H9 (cell line): ENCODE measurements at regions not wholly inside any gene's neighbourhood (a gene's known extent, or its start where the extent isn't known, plus 50 kb on each side); places are given as distances from the start of the nearest gene placed in this dataset.

Source experiments
- DNase-seq: peaks from one replicate; pipeline ENCODE4 v3.0.0-alpha.2; 2017
- H2AFZ ChIP-seq: one replicate; pipeline ENCODE4 v1.6.1; 2013; ENCODE audit warnings: mild to moderate bottlenecking, low read length, control low read depth, moderate library complexity
- H2AK5ac ChIP-seq: 2 replicates; pipeline ENCODE4 v1.6.1; 2013; ENCODE audit warnings: low read length, control low read depth, mixed read lengths; ENCODE audit not compliant: insufficient read length
- H2BK120ac ChIP-seq: one replicate; pipeline ENCODE4 v1.6.1; 2013; ENCODE audit warnings: low read depth, mild to moderate bottlenecking, low read length, control low read depth, inconsistent platforms; ENCODE audit not compliant: poor library complexity, severe bottlenecking
- H2BK12ac ChIP-seq: 2 replicates; pipeline ENCODE4 v1.6.1; 2013; ENCODE audit warnings: low read length, control low read depth, mixed read lengths, low read depth; ENCODE audit not compliant: insufficient read length
- H2BK15ac ChIP-seq: 2 replicates; pipeline ENCODE4 v1.6.1; 2013; ENCODE audit warnings: low read depth, low read length, control low read depth
- H2BK20ac ChIP-seq: one replicate; pipeline ENCODE4 v1.6.1; 2013; ENCODE audit warnings: low read depth, mild to moderate bottlenecking, low read length, control low read depth, inconsistent platforms; ENCODE audit not compliant: poor library complexity, severe bottlenecking
- H2BK5ac ChIP-seq: 2 replicates; pipeline ENCODE4 v1.6.1; 2013; ENCODE audit warnings: low read length, control low read depth, mixed read lengths; ENCODE audit not compliant: insufficient read length
- H3K14ac ChIP-seq: 2 replicates; pipeline ENCODE4 v1.6.1; 2013; ENCODE audit warnings: low read length, control low read depth; ENCODE audit not compliant: insufficient read depth
- H3K18ac ChIP-seq: 2 replicates; pipeline ENCODE4 v1.6.1; 2013; ENCODE audit warnings: low read depth, mild to moderate bottlenecking, mixed read lengths, low read length, control low read depth; ENCODE audit not compliant: insufficient read length
- H3K23ac ChIP-seq: 2 replicates; pipeline ENCODE4 v1.6.1; 2013; ENCODE audit warnings: low read length, control low read depth, mixed read lengths, low read depth; ENCODE audit not compliant: insufficient read length
- H3K23me2 ChIP-seq: 2 replicates; pipeline ENCODE4 v1.6.1; 2013; ENCODE audit warnings: low read depth, mild to moderate bottlenecking, mixed read lengths, low read length, control low read depth; ENCODE audit not compliant: insufficient read length, poor library complexity, severe bottlenecking
- H3K27ac ChIP-seq: 2 replicates; pipeline ENCODE4 v1.5.1; 2013; ENCODE audit warnings: low read length, control low read depth, mixed read lengths, low read depth; ENCODE audit not compliant: insufficient read length
- H3K27me3 ChIP-seq: 2 replicates; pipeline ENCODE4 v1.6.1; 2013; ENCODE audit warnings: low read length, control low read depth, inconsistent platforms; ENCODE audit not compliant: insufficient read depth
- H3K4ac ChIP-seq: 2 replicates; pipeline ENCODE4 v1.6.1; 2013; ENCODE audit warnings: low read depth, mild to moderate bottlenecking, control low read depth, inconsistent platforms, low read length, moderate library complexity
- H3K4me1 ChIP-seq: 2 replicates; pipeline ENCODE4 v1.6.1; 2013; ENCODE audit warnings: low read length, control low read depth, inconsistent platforms; ENCODE audit not compliant: insufficient read depth
- H3K4me2 ChIP-seq: 2 replicates; pipeline ENCODE4 v1.6.1; 2013; ENCODE audit warnings: low read length, control low read depth, mixed read lengths; ENCODE audit not compliant: insufficient read length, insufficient read depth
- H3K56ac ChIP-seq: 2 replicates; pipeline ENCODE4 v1.6.1; 2013; ENCODE audit warnings: low read depth, mild to moderate bottlenecking, mixed read lengths, low read length, control low read depth; ENCODE audit not compliant: insufficient read length
- H3K79me1 ChIP-seq: 2 replicates; pipeline ENCODE4 v1.6.1; 2013; ENCODE audit warnings: low read depth, mild to moderate bottlenecking, moderate library complexity, low read length, control low read depth, inconsistent platforms; ENCODE audit not compliant: insufficient read depth, poor library complexity, severe bottlenecking
- H3K79me2 ChIP-seq: 2 replicates; pipeline ENCODE4 v1.6.1; 2013; ENCODE audit warnings: low read length, control low read depth, inconsistent platforms; ENCODE audit not compliant: insufficient read depth
- H3K9ac ChIP-seq: 2 replicates; pipeline ENCODE4 v1.6.1; 2013; ENCODE audit warnings: low read length, control low read depth, mixed read lengths; ENCODE audit not compliant: insufficient read length; ENCODE audit errors: extremely low read depth
- H3K9me3 ChIP-seq: one replicate; pipeline ENCODE4 v1.6.1; 2013; ENCODE audit warnings: low read depth, low read length, inconsistent platforms; ENCODE audit not compliant: control insufficient read depth
- H3T11ph ChIP-seq: one replicate; pipeline ENCODE4 v1.6.1; 2013; ENCODE audit warnings: mild to moderate bottlenecking, low read length, control low read depth, inconsistent platforms
- H4K20me1 ChIP-seq: one replicate; pipeline ENCODE4 v1.6.1; 2013; ENCODE audit not compliant: control insufficient read depth, insufficient read length, insufficient read depth
- H4K5ac ChIP-seq: 2 replicates; pipeline ENCODE4 v1.6.1; 2013; ENCODE audit warnings: low read depth, mild to moderate bottlenecking, mixed read lengths, low read length, control low read depth; ENCODE audit not compliant: insufficient read length
- H4K8ac ChIP-seq: replicated peaks from 2 replicates; pipeline ENCODE4 v1.6.1; 2013; ENCODE audit warnings: low read length, control low read depth, mixed read lengths, low read depth; ENCODE audit not compliant: insufficient read length
- H4K91ac ChIP-seq: 2 replicates; pipeline ENCODE4 v1.6.1; 2013; ENCODE audit warnings: low read depth, mild to moderate bottlenecking, moderate library complexity, mixed read lengths, low read length, control low read depth; ENCODE audit not compliant: insufficient read length
- H3K27ac Mint-ChIP-seq, 3 experiments: 2 replicates in 2 of 3; 3 replicates in 1 of 3; pipeline ENCODE4 v1.8.0; 2020 to 2021; ENCODE audit warnings: mixed read lengths in 3 of 3, mild to moderate bottlenecking in 1 of 3, moderate library complexity in 1 of 3
- H3K27me3 Mint-ChIP-seq: 2 replicates; pipeline ENCODE4 v1.8.0; 2021; ENCODE audit warnings: low read depth, mild to moderate bottlenecking, moderate library complexity, mixed read lengths
- H3K36me3 Mint-ChIP-seq, 3 experiments: 2 replicates in 2 of 3; 3 replicates in 1 of 3; pipeline ENCODE4 v1.8.0; 2020 to 2021; ENCODE audit warnings: low read depth in 3 of 3, mixed read lengths in 3 of 3; ENCODE audit not compliant: insufficient read depth in 1 of 3
- H3K4me1 Mint-ChIP-seq, 2 experiments: 2 replicates each; pipeline ENCODE4 v1.8.0; 2020; ENCODE audit warnings: mixed read lengths in 2 of 2
- H3K4me3 Mint-ChIP-seq, 2 experiments: 2 replicates in 1 of 2; 3 replicates in 1 of 2; pipeline ENCODE4 v1.8.0; 2020 to 2021; ENCODE audit warnings: mild to moderate bottlenecking in 2 of 2, mixed read lengths in 2 of 2, moderate library complexity in 1 of 2
- H3K9me3 Mint-ChIP-seq, 2 experiments: 2 replicates in 1 of 2; 3 replicates in 1 of 2; pipeline ENCODE4 v1.8.0; 2020; ENCODE audit warnings: mild to moderate bottlenecking in 2 of 2, mixed read lengths in 2 of 2, moderate library complexity in 1 of 2
- CTCF ChIP-seq: fragments of 200-600 bp; sonication (generic); conservative IDR thresholded peaks from 3 replicates; pipeline ENCODE4 v1.8.0; 2021; ENCODE audit warnings: antibody characterized with exemption, mild to moderate bottlenecking
- WGBS: extraction: QIAGEN DNeasy Blood & Tissue Kit; methylation state at CpG from one replicate; pipeline ENCODE4 v1.1.7; 2013; ENCODE audit warnings: missing lambda C conversion rate, low lambda C conversion rate, mixed read lengths; ENCODE audit not compliant: insufficient read length; ENCODE audit errors: extremely low coverage; 5-methylcytosine and 5-hydroxymethylcytosine counted together

GRCh38 chrX:5145957-5146356 lies 1082.7 kb downstream of the NLGN4X start:
- Histone ChIP-seq H4K5ac (no peak overlapping the region), H3K14ac (no peak overlapping the region), H2AK5ac (no peak overlapping the region), H3K56ac (no peak overlapping the region), H2BK120ac (no peak overlapping the region), H3T11ph (no peak overlapping the region), H3K23me2 (no peaks in the 10 kb centered on the region), H2BK12ac (no peak overlapping the region), H3K79me2 (no peaks in the 10 kb centered on the region), H4K91ac (no peak overlapping the region), H3K27ac (no peak overlapping the region), H3K27me3 (no peaks in the 10 kb centered on the region), H3K4ac (no peak overlapping the region), H2BK5ac (no peak overlapping the region), H2BK20ac (no peak overlapping the region), H4K20me1 (no peaks in the 10 kb centered on the region), H3K4me1 (no peaks in the 10 kb centered on the region), H3K4me2 (no peak overlapping the region), H3K79me1 (no peaks in the 10 kb centered on the region), H3K23ac (no peak overlapping the region), H3K9me3 (no peaks in the 10 kb centered on the region), H4K8ac (no peak overlapping the region), H3K9ac (no peak overlapping the region), H3K18ac (no peak overlapping the region), H2AFZ (no peak overlapping the region), H2BK15ac (no peak overlapping the region)
- no CpG with 5 or more reads among the region's 4 CpGs for WGBS
- Mint-ChIP-seq H3K4me3 (no peak overlapping the region), H3K9me3 (peaks cover 0 to 6% of the 10 kb centered on the region in 2 experiments; a peak in 1 of 5 replicates), H3K36me3 (no peaks in the 10 kb centered on the region; a peak in 1 of 7 replicates), H3K4me1 (peaks cover 7 to 12% of the 10 kb centered on the region in 2 experiments), H3K27me3 (no peaks in the 10 kb centered on the region), H3K27ac (no peak overlapping the region)
- TF ChIP-seq CTCF = no peak
- no peak for DNase-seq
